ENCODE measurements at regions not wholly inside any gene's neighbourhood (a gene's known extent, or its start where the extent isn't known, plus 50 kb on each side); places are given as distances from the start of the nearest gene placed in this dataset.

DNA sequence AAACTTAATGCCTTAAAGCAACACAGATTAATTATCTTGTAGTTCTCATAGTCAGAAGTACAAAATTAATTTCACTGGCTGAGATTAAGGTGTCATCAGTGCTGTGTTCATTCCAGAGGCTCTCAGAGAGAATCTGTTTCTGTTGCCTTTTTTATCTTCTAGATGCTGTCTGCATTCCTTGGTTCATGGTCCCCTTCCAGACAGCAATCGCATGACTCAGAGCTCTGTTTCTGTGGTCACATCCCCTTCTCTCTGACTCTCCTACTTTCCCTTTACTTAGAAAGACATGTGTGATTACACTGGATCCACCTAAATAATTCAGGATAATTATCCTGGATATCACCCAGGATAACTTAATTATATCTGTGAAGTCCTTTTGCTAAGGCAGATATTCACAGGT lies 148.6 kb downstream of the MAIP1 start:
- H3K36me3 ChIP-seq (ENCODE audit: insufficient read depth, low read length, poor library complexity, severe bottlenecking): no peaks in the 10 kb centered on the region

GRCh38 chr2:200107514-200108217 lies 152.3 kb downstream of the MAIP1 start:
- intact Hi-C loops (cut with micrococcal nuclease; ENCODE audit: unreplicated experiment): no loop called here
- H3K4me3 ChIP-seq (ENCODE audit: low read depth, low read length, poor library complexity, severe bottlenecking): no peak overlapping the region
- no TSS peak for BruUV-seq (replicated peaks)
- no peak for DNase-seq (ENCODE audit: low spot score)
- H3K36me3 ChIP-seq (ENCODE audit: insufficient read depth, low read length, poor library complexity, severe bottlenecking): no peaks in the 10 kb centered on the region
- TF ChIP-seq, protein P1, sequence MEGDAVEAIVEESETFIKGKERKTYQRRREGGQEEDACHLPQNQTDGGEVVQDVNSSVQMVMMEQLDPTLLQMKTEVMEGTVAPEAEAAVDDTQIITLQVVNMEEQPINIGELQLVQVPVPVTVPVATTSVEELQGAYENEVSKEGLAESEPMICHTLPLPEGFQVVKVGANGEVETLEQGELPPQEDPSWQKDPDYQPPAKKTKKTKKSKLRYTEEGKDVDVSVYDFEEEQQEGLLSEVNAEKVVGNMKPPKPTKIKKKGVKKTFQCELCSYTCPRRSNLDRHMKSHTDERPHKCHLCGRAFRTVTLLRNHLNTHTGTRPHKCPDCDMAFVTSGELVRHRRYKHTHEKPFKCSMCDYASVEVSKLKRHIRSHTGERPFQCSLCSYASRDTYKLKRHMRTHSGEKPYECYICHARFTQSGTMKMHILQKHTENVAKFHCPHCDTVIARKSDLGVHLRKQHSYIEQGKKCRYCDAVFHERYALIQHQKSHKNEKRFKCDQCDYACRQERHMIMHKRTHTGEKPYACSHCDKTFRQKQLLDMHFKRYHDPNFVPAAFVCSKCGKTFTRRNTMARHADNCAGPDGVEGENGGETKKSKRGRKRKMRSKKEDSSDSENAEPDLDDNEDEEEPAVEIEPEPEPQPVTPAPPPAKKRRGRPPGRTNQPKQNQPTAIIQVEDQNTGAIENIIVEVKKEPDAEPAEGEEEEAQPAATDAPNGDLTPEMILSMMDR (conservative IDR thresholded peaks at IDR 0.05; ENCODE audit: low read depth, low read length): no peak
- no peak for TF ChIP-seq EZH2 (IDR thresholded peaks at IDR 0.05; ENCODE audit: borderline replicate concordance, low read depth, low read length, poor library complexity, severe bottlenecking)
- no peaks in the 10 kb centered on the region for H3K9me3 ChIP-seq (ENCODE audit: low read depth, low read length, poor library complexity, severe bottlenecking)
- H3K27me3 ChIP-seq (replicated peaks; ENCODE audit: insufficient read depth, low read depth, low read length, poor library complexity): no peaks in the 10 kb centered on the region
- no peak overlapping the region for H3K27ac ChIP-seq (ENCODE audit: low read depth, low read length, poor library complexity, severe bottlenecking)
- ChIA-PET CTCF (no interaction called here), POLR2A (ENCODE audit: low non-redundant PET) (no interaction called here)
- no peaks in the 10 kb centered on the region for H3K4me1 ChIP-seq (ENCODE audit: insufficient read depth, low read length, poor library complexity, severe bottlenecking)

More for the DNA sequence above, 148.6 kb downstream of the MAIP1 start:
- Histone ChIP-seq H3K4me1 (ENCODE audit: insufficient read depth, low read length, poor library complexity, severe bottlenecking) (no peaks in the 10 kb centered on the region), H3K27ac (ENCODE audit: low read depth, low read length, poor library complexity, severe bottlenecking) (no peak overlapping the region), H3K4me3 (ENCODE audit: low read depth, low read length, poor library complexity, severe bottlenecking) (no peak overlapping the region), H3K9me3 (ENCODE audit: low read depth, low read length, poor library complexity, severe bottlenecking) (no peaks in the 10 kb centered on the region), H3K27me3 (replicated peaks; ENCODE audit: insufficient read depth, low read depth, low read length, poor library complexity) (no peaks in the 10 kb centered on the region)
- DNase-seq (ENCODE audit: low spot score): no peak
- CTCF ChIA-PET: no interaction called here
- POLR2A ChIA-PET (ENCODE audit: low non-redundant PET): no interaction called here
- TF ChIP-seq EZH2 (IDR thresholded peaks at IDR 0.05; ENCODE audit: borderline replicate concordance, low read depth, low read length, poor library complexity, severe bottlenecking): no peak
- TF ChIP-seq, protein P1 (conservative IDR thresholded peaks at IDR 0.05; ENCODE audit: low read depth, low read length): no peak
- intact Hi-C loops (cut with micrococcal nuclease; ENCODE audit: unreplicated experiment): no loop called here
- no TSS peak for BruUV-seq (replicated peaks)

DNA sequence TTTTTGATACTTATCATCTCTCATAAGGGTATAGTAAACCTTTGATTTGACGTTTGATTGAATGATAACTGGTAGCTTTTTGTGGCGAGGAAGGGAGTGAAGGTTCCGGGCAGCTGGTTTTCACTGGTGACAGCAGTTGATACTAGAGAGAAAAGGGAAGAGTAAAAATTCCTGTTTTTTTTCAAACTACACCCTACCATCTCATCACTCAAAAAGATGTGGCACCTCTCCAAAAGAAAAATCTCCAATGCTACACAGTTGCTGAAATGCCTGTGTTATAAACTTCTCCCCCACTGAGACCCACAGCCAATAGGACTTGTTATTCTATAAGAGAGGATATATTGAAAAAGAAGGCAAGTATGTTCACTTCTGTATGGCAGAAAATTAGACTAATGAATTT lies 154.0 kb downstream of the MAIP1 start:
- H3K27ac ChIP-seq (ENCODE audit: low read depth, low read length, poor library complexity, severe bottlenecking): no peak overlapping the region
- no peak for TF ChIP-seq EZH2 (IDR thresholded peaks at IDR 0.05; ENCODE audit: borderline replicate concordance, low read depth, low read length, poor library complexity, severe bottlenecking)
- TF ChIP-seq, protein P1 (conservative IDR thresholded peaks at IDR 0.05; ENCODE audit: low read depth, low read length): no peak
- no peaks in the 10 kb centered on the region for H3K36me3 ChIP-seq (ENCODE audit: insufficient read depth, low read length, poor library complexity, severe bottlenecking)
- ChIA-PET CTCF (no interaction called here), POLR2A (ENCODE audit: low non-redundant PET) (no interaction called here)
- BruUV-seq (replicated peaks): no TSS peak
- H3K27me3 ChIP-seq (replicated peaks; ENCODE audit: insufficient read depth, low read depth, low read length, poor library complexity): no peaks in the 10 kb centered on the region
- H3K9me3 ChIP-seq (ENCODE audit: low read depth, low read length, poor library complexity, severe bottlenecking): no peaks in the 10 kb centered on the region
- no peak overlapping the region for H3K4me3 ChIP-seq (ENCODE audit: low read depth, low read length, poor library complexity, severe bottlenecking)
- no peak for DNase-seq (ENCODE audit: low spot score)
- intact Hi-C loops (cut with micrococcal nuclease; ENCODE audit: unreplicated experiment): no loop called here
- no peaks in the 10 kb centered on the region for H3K4me1 ChIP-seq (ENCODE audit: insufficient read depth, low read length, poor library complexity, severe bottlenecking)

Measured in A673 (cell line).